Cerebellar nuclear complex (tissue), 1 donor: ENCODE measurements at regions not wholly inside any gene's neighbourhood (a gene's known extent, or its start where the extent isn't known, plus 50 kb on each side); places are given as distances from the start of the nearest gene placed in this dataset.

Experiments
- DNase-seq, 2 experiments: peaks; one replicate each; lab custom pipeline; 2025; lab: John Stamatoyannopoulos, UW

GRCh38 chrX:46447384-46447783, 97.8 kb downstream of the ZNF674 start:
- no peak for DNase-seq

GRCh38 chrX:46446727-46447378, 98.4 kb downstream of the ZNF674 start:
- DNase-seq, result no peak

- DNase-seq, result no peak
Measured at GRCh38 chrX:46444011-46444410, 101.2 kb downstream of the ZNF674 start.

- DNase-seq, result no peak
Measured at GRCh38 chrX:46436744-46437143, 108.5 kb downstream of the ZNF674 start.

- no peak for DNase-seq
Measured at GRCh38 chrX:46433892-46434291, 111.3 kb downstream of the ZNF674 start.

- DNase-seq, result peak in 1 of 2 experiments; percentile 18
Measured at GRCh38 chrX:46408553-46409407, 136.4 kb downstream of the ZNF674 start.

GRCh38 chrX:46407753-46408130, 137.5 kb downstream of the ZNF674 start:
- no peak for DNase-seq

- no peak for DNase-seq
Measured at GRCh38 chrX:46407036-46407752, 138.0 kb downstream of the ZNF674 start.

GRCh38 chrX:46404774-46405173, 140.4 kb downstream of the ZNF674 start:
- DNase-seq, result no peak

- no peak for DNase-seq
Measured at GRCh38 chrX:46400530-46401443, 144.4 kb downstream of the ZNF674 start.

- no peak for DNase-seq
Measured at GRCh38 chrX:46398874-46399273, 146.3 kb downstream of the ZNF674 start.

- no peak for DNase-seq
Measured at GRCh38 chrX:46398126-46398525, 147.1 kb downstream of the ZNF674 start.

GRCh38 chrX:46386511-46386910, 158.7 kb downstream of the ZNF674 start:
- DNase-seq, result no peak

- DNase-seq, result no peak
Measured at GRCh38 chrX:46383006-46383405, 162.2 kb downstream of the ZNF674 start.

- no peak for DNase-seq
Measured at GRCh38 chrX:46382595-46382994, 162.6 kb downstream of the ZNF674 start.

- no peak for DNase-seq
Measured at GRCh38 chrX:46381630-46382029, 163.6 kb downstream of the ZNF674 start.

GRCh38 chrX:46380148-46380752, 165.0 kb downstream of the ZNF674 start:
- no peak for DNase-seq

GRCh38 chrX:46376246-46376885, 168.9 kb downstream of the ZNF674 start:
- no peak for DNase-seq

- no peak for DNase-seq
Measured at GRCh38 chrX:46375831-46376230, 169.4 kb downstream of the ZNF674 start.

GRCh38 chrX:46374371-46374770, 170.8 kb downstream of the ZNF674 start:
- no peak for DNase-seq

GRCh38 chrX:46367491-46367890, 177.7 kb downstream of the ZNF674 start:
- DNase-seq, result no peak
